ENCODE measurements at regions not wholly inside any gene's neighbourhood (a gene's known extent, or its start where the extent isn't known, plus 50 kb on each side); places are given as distances from the start of the nearest gene placed in this dataset.

DNA sequence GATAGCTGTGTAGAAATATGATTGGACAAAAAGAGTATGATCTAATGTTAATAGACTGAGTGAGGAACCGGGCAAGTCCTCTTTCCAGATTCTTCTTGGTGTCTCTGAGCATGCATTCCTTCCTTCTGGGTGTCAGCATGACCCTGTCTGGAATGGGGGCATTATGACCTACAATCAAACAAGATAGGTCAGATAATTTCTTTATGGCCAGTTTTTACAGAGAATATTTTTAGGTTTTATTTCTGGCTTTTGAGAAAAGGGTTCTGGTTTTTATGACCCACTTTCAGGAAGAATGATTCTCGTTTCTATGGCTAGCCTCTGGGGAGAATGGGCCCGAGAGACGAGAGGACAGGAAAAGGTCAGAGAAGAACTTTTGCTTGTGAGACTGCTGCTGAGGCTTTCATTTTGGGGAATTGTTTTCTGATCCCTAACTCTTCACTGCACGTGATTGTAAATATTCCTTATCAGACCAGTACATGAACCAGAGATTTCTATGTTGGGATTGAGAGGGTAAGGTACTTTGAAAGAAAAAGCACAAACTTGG, 383.8 kb downstream of the AASDHPPT start:
- H3K4me3 ChIP-seq (replicated peaks in 1 of 2; ENCODE audit: low read depth in 2 of 2, low read length in 2 of 2), result no peak overlapping the region
- TF ChIP-seq, protein P1, sequence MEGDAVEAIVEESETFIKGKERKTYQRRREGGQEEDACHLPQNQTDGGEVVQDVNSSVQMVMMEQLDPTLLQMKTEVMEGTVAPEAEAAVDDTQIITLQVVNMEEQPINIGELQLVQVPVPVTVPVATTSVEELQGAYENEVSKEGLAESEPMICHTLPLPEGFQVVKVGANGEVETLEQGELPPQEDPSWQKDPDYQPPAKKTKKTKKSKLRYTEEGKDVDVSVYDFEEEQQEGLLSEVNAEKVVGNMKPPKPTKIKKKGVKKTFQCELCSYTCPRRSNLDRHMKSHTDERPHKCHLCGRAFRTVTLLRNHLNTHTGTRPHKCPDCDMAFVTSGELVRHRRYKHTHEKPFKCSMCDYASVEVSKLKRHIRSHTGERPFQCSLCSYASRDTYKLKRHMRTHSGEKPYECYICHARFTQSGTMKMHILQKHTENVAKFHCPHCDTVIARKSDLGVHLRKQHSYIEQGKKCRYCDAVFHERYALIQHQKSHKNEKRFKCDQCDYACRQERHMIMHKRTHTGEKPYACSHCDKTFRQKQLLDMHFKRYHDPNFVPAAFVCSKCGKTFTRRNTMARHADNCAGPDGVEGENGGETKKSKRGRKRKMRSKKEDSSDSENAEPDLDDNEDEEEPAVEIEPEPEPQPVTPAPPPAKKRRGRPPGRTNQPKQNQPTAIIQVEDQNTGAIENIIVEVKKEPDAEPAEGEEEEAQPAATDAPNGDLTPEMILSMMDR (IDR thresholded peaks at IDR 0.05; ENCODE audit: low read depth, low read length), result no peak
- no peak for DNase-seq (ENCODE audit: low read depth in 2 of 2)

DNA sequence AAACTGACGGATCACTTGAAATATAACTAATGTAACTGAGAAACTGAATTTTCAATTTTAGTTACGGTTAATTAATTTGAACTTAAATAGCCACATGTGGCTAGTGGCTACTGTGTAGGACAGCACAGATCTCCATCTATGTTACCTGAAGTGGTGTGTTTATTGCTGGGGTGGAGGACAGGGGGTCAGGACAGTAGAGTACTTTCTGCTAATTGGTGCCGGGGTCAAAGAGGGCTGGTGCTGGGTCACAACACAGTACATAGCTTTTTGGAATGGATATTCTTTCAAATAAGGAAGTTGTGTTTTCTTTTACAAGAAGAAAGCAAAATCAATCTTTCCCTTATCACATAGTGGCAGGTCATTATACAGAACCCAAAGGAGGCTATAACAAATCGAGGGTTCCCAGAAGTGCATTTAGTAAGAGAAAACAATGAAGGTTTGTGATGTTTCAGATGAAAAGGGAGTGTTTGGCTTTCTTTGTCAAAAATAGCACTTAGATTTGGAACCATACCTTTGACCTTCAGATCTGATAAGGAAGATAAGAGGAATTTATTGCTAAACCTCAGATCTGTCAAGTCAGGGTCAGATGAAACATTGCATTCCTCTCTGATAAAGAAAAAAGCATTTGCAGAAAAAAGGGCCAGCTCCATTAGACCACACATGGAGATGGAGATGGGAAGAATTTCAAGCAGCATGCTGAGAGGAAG, 384.5 kb downstream of the AASDHPPT start:
- no peak overlapping the region for H3K4me3 ChIP-seq (replicated peaks in 1 of 2; ENCODE audit: low read depth in 2 of 2, low read length in 2 of 2)
- TF ChIP-seq, protein P1 (IDR thresholded peaks at IDR 0.05; ENCODE audit: low read depth, low read length), result no peak
- DNase-seq (ENCODE audit: low read depth in 2 of 2), result peak in 1 of 2 donors; percentile 57

- TF ChIP-seq, protein P1 (IDR thresholded peaks at IDR 0.05; ENCODE audit: low read depth, low read length), result no peak
- no peak for DNase-seq (ENCODE audit: low read depth in 2 of 2)
Measured at GRCh38 chr11:106463154-106463553, 385.7 kb downstream of the AASDHPPT start.

DNA sequence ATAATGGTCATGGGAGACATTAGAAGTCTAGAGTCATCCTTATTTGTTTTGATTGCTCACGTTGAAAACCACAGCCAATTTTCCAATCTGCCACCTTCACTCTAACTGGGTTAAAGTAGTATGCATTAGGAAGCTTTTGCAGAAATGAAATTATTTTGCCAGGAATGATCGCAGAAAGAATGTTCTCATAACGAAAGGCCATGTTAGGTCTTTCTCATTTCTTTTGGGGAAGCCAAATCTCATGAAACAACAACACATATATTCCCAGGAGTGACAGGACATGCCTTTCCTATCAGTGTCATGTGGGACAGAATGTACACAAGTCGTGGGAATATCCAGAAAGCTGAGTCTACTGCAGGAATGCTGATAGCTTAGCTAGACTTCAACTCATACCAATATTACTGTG, 386.3 kb downstream of the AASDHPPT start:
- no peak overlapping the region for H3K4me3 ChIP-seq (replicated peaks in 1 of 2; ENCODE audit: low read depth in 2 of 2, low read length in 2 of 2)
- TF ChIP-seq, protein P1 (IDR thresholded peaks at IDR 0.05; ENCODE audit: low read depth, low read length), result no peak
- peak; percentile 85 to 86 for DNase-seq (ENCODE audit: low read depth in 2 of 2)

More at GRCh38 chr11:106463154-106463553, 385.7 kb downstream of the AASDHPPT start:
- no peak overlapping the region for H3K4me3 ChIP-seq (replicated peaks in 1 of 2; ENCODE audit: low read depth in 2 of 2, low read length in 2 of 2)

DNA sequence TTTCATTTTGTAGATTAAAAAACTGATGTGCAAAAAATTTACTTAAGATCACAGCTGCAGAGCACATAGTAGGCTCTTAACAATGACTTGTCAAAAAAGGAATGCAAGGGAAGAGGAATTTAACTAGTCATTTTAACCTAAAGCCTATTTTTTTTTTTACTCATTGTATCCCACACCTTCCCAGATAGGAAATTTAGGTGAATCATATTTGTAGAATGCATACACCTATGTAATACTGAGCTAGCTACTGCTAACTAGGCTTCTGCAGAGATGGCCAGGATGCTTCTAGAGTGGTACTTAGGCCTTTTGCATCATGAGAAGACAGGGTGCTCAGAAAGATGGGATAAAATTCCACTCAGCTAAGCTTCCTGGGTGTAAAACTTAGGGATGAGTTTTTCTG, 387.3 kb downstream of the AASDHPPT start:
- H3K4me3 ChIP-seq (replicated peaks in 1 of 2; ENCODE audit: low read depth in 2 of 2, low read length in 2 of 2), result no peak overlapping the region
- TF ChIP-seq, protein P1 (IDR thresholded peaks at IDR 0.05; ENCODE audit: low read depth, low read length), result no peak
- DNase-seq (ENCODE audit: low read depth in 2 of 2), result no peak

- no peak overlapping the region for H3K4me3 ChIP-seq (replicated peaks in 1 of 2; ENCODE audit: low read depth in 2 of 2, low read length in 2 of 2)
Measured at GRCh38 chr11:106466521-106467080, 389.1 kb downstream of the AASDHPPT start.

More at GRCh38 chr11:106466521-106467080, 389.1 kb downstream of the AASDHPPT start:
- TF ChIP-seq, protein P1 (IDR thresholded peaks at IDR 0.05; ENCODE audit: low read depth, low read length), result no peak
- DNase-seq (ENCODE audit: low read depth in 2 of 2), result peak; percentile 68 to 82
